COLO829 (cell line): ENCODE measurements at regions not wholly inside any gene's neighbourhood (a gene's known extent, or its start where the extent isn't known, plus 50 kb on each side); places are given as distances from the start of the nearest gene placed in this dataset.
A peak's percentile ranks its signal among the peaks of the same experiment; 100 is the strongest.
"Not testable (repeated sequence)": the region's sequence is repeated elsewhere in the genome, so short reads cannot be mapped to it uniquely, and the experiment has no call there.

Source experiments
- DNase-seq: peaks from one replicate; pipeline ENCODE4 v3.0.0; 2012; ENCODE audit warnings: low spot score

GRCh38 chr1:239931341-239931740 lies 160.3 kb upstream of the FMN2 start:
- no peak for DNase-seq

GRCh38 chr1:239939602-239940001 lies 152.1 kb upstream of the FMN2 start:
- DNase-seq = no peak

GRCh38 chr1:239943761-239944160 lies 147.9 kb upstream of the FMN2 start:
- no peak for DNase-seq

GRCh38 chr1:239944666-239945065 lies 147.0 kb upstream of the FMN2 start:
- DNase-seq = no peak

- DNase-seq = no peak
Observed at GRCh38 chr1:239947801-239948200, 143.9 kb upstream of the FMN2 start.

GRCh38 chr1:239951511-239952140 lies 140.1 kb upstream of the FMN2 start:
- DNase-seq = peak; percentile 81

DNA sequence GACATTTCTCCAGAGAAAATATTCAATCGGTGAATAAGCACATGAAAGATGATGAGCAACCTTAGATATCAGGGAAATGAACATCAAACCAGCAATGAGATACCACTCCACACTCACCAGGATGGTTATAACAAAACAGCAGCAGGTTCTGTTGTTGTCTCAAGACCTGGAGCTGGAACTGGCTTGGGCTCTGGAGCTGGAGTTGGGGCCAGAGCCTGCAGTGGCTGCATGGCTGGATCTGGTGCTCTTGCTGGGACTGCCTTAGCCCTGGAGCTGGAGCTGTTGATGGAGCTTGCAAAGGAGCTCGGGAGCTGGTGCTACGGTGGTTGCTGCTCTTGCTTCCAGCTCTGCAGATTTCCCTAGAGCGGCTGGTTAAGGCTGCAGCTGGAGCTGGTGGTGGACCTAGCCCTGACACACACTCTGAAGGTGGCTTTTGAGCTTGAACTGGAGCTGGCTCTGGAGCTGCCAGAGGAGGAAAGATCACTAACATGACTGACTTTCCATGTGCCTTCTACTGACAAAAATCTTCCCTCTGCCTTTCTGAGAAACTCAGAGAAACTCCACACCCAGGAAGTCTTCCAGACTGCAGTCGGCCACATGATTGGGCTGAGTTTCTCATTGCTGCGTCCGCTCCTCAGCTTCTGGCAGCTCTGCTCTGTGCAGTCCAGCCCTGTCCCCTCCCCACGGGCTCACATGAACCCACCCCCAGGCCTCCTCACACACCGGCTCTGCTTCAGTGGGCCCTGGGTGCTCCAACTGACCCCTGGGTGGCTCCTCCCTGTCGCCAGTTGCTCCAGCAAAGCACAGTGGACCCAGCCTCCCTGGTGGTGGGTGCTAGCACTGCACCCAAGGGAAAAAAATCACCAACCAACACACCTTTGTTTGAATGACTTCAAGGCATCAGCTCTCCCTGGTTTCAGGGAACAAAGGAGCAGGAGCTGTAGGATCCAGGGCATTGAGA lies 139.1 kb upstream of the FMN2 start:
- DNase-seq = peak; percentile 73

DNA sequence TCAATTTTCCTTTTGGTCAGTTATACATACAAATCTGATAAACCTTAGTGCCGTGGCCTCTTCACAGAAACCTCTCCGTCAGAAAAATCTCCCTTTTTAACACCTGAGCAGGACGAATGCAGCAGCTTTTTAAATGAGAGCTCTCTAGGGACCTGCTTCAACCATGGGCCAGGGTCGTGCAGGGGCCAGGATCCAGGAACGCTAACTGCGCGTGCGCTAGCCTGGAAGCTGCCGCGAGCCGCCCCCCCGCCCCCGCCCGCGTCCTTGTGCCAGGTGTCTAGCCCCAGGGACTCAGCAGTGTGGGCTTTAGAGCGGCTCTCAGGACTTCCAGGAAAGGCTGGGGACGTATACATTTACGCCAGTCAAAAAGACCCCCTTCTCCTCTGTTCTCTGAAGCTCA lies 136.8 kb upstream of the FMN2 start:
- DNase-seq = no peak

- no peak for DNase-seq
Observed at GRCh38 chr1:239955431-239955830, 136.3 kb upstream of the FMN2 start.

DNA sequence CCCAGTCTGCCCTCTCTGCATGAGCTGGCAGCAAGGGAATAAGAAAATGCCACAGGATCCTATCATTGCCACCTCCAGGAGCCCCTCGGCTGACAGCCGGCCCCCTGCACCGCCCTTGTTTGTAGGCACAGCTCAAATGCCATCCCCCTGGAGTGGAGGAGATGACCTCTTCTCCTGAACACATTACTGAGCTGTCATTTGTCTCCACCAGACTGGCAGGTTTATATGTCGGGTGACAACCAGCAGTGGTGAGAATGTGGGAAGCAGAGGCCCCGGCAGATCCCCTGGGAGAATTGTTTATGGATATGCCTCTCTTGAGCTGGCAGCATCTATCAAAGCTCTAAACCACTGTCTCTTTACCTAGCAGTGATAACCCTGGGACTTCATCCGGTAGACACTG lies 135.4 kb upstream of the FMN2 start:
- no peak for DNase-seq

DNA sequence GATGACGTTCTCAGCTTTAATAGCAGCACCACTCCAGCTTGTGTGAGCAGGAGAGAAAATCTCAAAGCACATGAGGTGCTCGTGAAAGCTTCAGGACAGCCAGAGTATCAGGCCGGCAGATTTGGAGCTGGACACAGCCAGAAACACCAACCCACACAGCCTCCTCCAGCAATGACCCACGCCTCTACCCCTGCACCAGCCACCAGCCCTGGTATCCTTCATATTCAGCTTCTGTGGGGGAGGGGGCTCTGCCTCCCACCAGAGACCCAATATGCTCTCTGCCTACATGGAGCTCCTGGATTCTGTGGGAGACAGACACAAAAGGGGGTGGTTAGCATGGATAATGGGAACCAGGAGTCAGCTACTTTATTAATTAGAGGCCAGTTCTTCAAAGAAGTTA lies 133.6 kb upstream of the FMN2 start:
- DNase-seq = no peak

DNA sequence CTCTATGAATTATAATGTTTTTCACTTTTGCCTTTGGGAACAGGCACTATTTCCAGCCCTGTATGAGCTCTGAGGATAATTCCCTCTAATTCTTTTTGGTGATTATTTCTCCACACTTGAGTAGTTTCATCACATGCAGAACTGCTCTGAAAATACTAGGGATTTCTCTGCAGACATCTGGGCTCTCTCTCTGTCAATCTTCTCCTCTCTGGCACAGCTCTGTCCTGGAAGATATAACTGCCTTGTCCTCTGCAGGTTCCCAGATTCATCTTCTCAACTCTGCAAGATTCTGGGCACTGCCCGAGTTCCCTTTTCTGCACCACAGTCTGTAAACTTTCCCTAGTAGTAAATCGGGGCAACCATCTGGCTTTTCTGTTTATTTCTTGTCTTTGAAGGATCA lies 131.3 kb upstream of the FMN2 start:
- DNase-seq = no peak

DNA sequence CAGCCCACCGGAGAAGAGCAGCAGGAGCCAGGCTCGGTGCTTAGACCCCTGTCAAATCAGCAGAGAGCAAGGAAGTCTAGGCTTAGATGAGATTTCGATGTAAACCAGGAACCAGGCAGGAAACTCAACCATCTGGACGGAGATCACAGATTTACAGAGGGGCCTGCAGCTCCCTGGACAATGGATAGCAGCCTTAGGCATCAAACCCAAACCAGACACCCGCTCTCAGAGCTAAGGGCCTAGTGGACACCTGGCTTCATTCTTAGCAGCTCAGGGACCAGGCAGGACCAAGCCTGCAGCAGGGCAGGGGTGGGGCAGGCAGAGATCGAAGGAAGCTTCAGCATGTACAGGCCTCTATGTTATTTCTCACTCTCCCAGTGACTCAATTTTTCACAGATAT lies 127.8 kb upstream of the FMN2 start:
- DNase-seq = no peak

DNA sequence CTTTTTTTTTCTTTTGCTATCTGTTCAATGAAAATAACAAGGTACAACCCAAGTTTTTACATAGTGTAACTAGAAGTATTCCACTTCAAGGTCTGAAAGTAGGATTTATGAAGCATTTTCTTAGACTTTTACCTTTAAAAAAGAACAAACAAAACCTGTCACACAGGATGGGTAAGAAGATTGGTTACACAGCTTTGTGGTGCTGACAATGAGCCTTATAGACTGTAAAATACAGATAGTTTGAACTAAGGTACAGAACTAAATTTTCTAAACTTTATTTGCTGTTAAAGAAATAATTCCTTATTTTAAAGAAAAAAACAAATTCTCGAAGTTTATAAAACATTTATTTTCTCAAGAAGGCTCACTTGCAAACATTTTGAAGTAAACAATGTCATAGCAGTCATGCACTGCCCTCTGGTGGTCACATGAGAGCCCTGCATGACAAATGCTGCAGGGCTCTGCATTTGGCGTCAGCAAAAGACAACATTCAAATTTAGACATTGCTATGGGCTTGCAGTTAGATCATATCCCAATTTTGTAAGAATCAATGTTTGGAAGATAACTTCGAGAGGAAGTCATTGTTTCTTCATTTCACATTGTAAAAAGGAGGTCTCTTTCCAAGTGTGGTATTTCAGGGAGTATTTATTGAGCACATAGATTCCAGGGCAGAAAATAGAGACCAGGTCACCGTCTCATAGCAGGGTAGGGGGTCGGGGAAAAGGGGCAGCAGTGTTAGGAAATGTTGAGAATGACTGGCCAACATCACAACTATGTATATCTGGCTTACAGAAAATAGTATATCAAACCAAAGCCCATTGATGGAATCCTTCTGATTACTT lies 115.3 kb upstream of the FMN2 start:
- peak; percentile 79 for DNase-seq

- no peak for DNase-seq
Observed at GRCh38 chr1:239977416-239977815, 114.3 kb upstream of the FMN2 start.

DNA sequence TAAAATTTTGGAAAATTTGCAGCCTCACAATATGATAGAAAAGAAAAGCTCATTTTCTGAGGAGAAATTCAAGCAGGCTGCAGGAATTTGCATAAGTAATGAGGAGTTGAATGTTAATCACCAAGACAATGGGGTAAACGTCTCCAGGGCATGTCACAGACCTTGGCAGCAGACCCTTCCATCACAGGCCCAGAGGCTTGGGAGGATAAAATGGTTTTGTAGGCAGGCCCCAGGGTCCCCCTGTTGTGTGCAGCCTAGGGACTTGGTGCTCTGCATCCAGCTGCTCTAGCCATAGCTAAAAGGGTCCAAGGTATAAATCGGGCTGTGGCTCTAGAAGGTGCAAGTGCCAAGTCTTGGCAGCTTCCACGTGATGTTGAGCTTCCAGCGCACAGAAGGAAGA lies 112.2 kb upstream of the FMN2 start:
- no peak for DNase-seq

- no peak for DNase-seq
Observed at GRCh38 chr1:239982762-239983161, 108.9 kb upstream of the FMN2 start.

- DNase-seq = no peak
Observed at GRCh38 chr1:239985044-239985443, 106.6 kb upstream of the FMN2 start.

DNA sequence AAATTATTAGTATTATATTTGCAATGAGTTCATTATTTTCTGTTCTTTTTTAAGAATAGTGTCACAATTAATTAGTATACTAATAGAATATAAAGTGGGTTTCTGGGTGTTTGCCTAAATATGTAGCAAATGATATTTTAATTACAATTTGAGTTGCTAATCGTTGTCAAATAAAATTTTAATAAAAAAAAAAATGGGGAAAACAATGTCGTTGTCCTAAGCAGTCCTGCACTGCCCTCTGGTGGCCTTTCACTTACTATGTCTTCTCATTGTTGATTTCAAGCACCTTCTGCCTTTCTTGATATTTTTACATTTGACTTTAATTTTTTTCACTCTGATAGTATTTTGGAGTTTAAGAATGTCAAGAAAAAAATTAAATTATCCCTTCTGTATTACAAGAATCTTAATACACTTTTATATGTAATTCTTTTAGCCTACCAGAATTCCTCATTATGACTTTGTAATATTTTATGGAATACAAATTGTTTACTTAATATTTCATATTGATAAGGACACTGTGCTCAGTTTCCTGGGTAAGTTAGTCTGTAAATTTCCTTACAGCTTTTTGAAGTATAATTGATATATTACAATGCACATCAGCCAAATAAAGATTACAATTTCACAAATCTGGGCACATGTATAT lies 104.5 kb upstream of the FMN2 start:
- peak; percentile 31 for DNase-seq

DNA sequence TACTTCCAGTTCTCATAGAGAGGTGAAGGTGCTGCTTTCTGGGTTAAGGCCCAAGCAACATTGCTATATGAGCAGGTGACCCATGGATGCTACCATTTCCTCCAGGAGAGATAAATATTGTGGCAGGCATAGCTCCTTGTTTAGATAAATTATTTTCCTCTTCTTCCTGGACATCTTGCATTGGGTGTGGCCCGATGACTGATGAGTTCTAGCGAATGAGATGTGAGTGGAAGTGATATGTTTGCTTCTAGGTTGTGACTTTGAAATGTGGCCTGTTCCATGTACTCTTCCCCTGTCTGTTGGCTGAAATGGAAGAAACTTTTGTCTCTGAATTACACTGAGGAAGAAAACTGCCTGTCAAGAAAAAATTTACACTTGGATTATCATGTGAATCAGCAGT lies 101.7 kb upstream of the FMN2 start:
- no peak for DNase-seq

- DNase-seq = not testable (repeated sequence)
Observed at GRCh38 chr1:239992566-239992965, 99.1 kb upstream of the FMN2 start.

DNA sequence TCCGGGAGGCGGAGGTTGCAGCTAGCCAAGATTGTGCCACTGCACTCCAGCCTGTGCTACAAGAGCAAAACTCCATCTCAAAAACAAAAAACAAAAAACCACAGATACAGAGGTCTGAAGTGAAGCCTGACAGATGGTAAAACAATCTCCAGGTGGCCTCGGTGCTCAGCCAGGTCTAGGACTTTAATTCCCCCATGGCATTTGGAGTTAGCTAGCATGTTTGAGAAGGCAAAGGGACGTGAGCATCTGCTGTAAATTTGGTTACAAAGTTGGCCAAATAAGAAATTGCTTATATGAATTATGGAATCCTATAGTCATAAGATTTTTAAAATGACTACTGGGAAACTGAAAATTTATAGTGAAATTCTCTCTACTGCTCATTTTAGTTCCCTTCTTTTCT lies 98.3 kb upstream of the FMN2 start:
- DNase-seq = no peak
